ENCODE measurements at regions not wholly inside any gene's neighbourhood (a gene's known extent, or its start where the extent isn't known, plus 50 kb on each side); places are given as distances from the start of the nearest gene placed in this dataset.

- no peaks in the 10 kb centered on the region for H3K27me3 ChIP-seq (ENCODE audit: insufficient read depth, poor library complexity, severe bottlenecking)
- H3K27ac ChIP-seq (replicated peaks) = no peak overlapping the region
- DNase-seq (ENCODE audit: low read depth in 1 of 2, low spot score in 1 of 2) = no peak
- TF ChIP-seq CTCF (IDR thresholded peaks at IDR 0.05; ENCODE audit: insufficient read depth, low read length) = no peak
- no peak for TF ChIP-seq REST (IDR thresholded peaks at IDR 0.05; ENCODE audit: insufficient replicate concordance, low read depth)
- no peak overlapping the region for H3K4me3 ChIP-seq (replicated peaks; ENCODE audit: insufficient read depth, low read length)
These were observed 193.2 kb downstream of the LNPK start for GRCh38 chr2:175808858-175809257.

- DNase-seq (ENCODE audit: low read depth in 1 of 2, low spot score in 1 of 2) = no peak
- H3K4me3 ChIP-seq (replicated peaks; ENCODE audit: insufficient read depth, low read length) = no peak overlapping the region
- H3K27ac ChIP-seq (replicated peaks) = no peak overlapping the region
- TF ChIP-seq POLR2AphosphoS5 (IDR thresholded peaks at IDR 0.05; ENCODE audit: low read depth) (no peak), CTCF (IDR thresholded peaks at IDR 0.05; ENCODE audit: insufficient read depth, low read length) (no peak), REST (IDR thresholded peaks at IDR 0.05; ENCODE audit: insufficient replicate concordance, low read depth) (no peak), GABPA (IDR thresholded peaks at IDR 0.05; ENCODE audit: low read depth) (no peak), SPI1 (IDR thresholded peaks at IDR 0.05; ENCODE audit: borderline replicate concordance, low read depth) (no peak)
- H3K27me3 ChIP-seq (ENCODE audit: insufficient read depth, poor library complexity, severe bottlenecking) = no peaks in the 10 kb centered on the region
These were observed 194.0 kb downstream of the LNPK start for GRCh38 chr2:175808078-175808477.

GRCh38 chr2:175807031-175807873, 194.8 kb downstream of the LNPK start:
- no peak for TF ChIP-seq POLR2AphosphoS5 (IDR thresholded peaks at IDR 0.05; ENCODE audit: low read depth)
- no peak for TF ChIP-seq REST (IDR thresholded peaks at IDR 0.05; ENCODE audit: insufficient replicate concordance, low read depth)
- no peak for TF ChIP-seq GABPA (IDR thresholded peaks at IDR 0.05; ENCODE audit: low read depth)
- no peak for TF ChIP-seq CTCF (IDR thresholded peaks at IDR 0.05; ENCODE audit: insufficient read depth, low read length)
- TF ChIP-seq SPI1 (IDR thresholded peaks at IDR 0.05; ENCODE audit: borderline replicate concordance, low read depth) = no peak
- Histone ChIP-seq H3K27ac (replicated peaks) (no peak overlapping the region), H3K27me3 (ENCODE audit: insufficient read depth, poor library complexity, severe bottlenecking) (no peaks in the 10 kb centered on the region), H3K4me3 (replicated peaks; ENCODE audit: insufficient read depth, low read length) (no peak overlapping the region)
- no peak for DNase-seq (ENCODE audit: low read depth in 1 of 2, low spot score in 1 of 2)

Data from HL-60 (cell line).